Ovary (tissue), 7 donors: ENCODE measurements at regions not wholly inside any gene's neighbourhood (a gene's known extent, or its start where the extent isn't known, plus 50 kb on each side); places are given as distances from the start of the nearest gene placed in this dataset.

Experiments
- DNase-seq, 5 donors: peaks; one replicate each; pipeline ENCODE4 v3.0.0-alpha.2; 2019 to 2020
- H3K27ac ChIP-seq, 2 donors: fragments of 200-600 bp; one replicate each; pipeline versions ENCODE4 v1.5.1 to v1.8.0; 2019 to 2022
- H3K27me3 ChIP-seq: fragments of 200-600 bp; one replicate; pipeline ENCODE4 v1.8.0; 2022
- H3K36me3 ChIP-seq: fragments of 200-600 bp; sonication (generic); one replicate; pipeline ENCODE4 v1.5.1; 2019
- H3K4me1 ChIP-seq: one replicate; pipeline ENCODE4 v1.8.1; 2013; ENCODE audit warnings: mild to moderate bottlenecking, moderate library complexity; ENCODE audit not compliant: insufficient read depth
- H3K4me3 ChIP-seq: fragments of 200-600 bp; sonication (generic); one replicate; pipeline ENCODE4 v1.5.1; 2017
- H3K9me3 ChIP-seq, 2 donors: fragments of 200-600 bp in 1 of 2; sonication (generic) in 1 of 2; one replicate each; pipeline versions ENCODE4 v1.5.1 to v1.8.1; 2013 to 2019; ENCODE audit warnings: mild to moderate bottlenecking in 1 of 2, moderate library complexity in 1 of 2
- CTCF ChIP-seq, 3 donors: fragments of 450-650 bp in 2 of 3; fragments of 200-600 bp in 1 of 3; IDR thresholded peaks; one replicate each; pipeline versions ENCODE4 v1.5.1 to v1.8.0; 2016 to 2022; ENCODE audit warnings: antibody characterized with exemption in 3 of 3, mild to moderate bottlenecking in 1 of 3
- EP300 ChIP-seq: sonication (generic); formaldehyde crosslinking; IDR thresholded peaks from one replicate; pipeline ENCODE4 v1.6.1; 2017; ENCODE audit warnings: antibody characterized with exemption
- POLR2A ChIP-seq: fragments of 450-650 bp; IDR thresholded peaks from one replicate; pipeline ENCODE4 v1.6.1; 2017; ENCODE audit warnings: antibody characterized with exemption, mild to moderate bottlenecking, moderate library complexity
- WGBS, 3 donors: extraction: QIAGEN DNeasy Blood & Tissue Kit in 1 of 3; methylation state at CpG; one replicate each; pipeline versions ENCODE4 v1.1.5 to v1.1.7; 2013 to 2017; 5-methylcytosine and 5-hydroxymethylcytosine counted together
- intact Hi-C, 4 donors: fragments of 100-400 bp; cut with DNase I; formaldehyde crosslinking; loops; one replicate each; pipeline versions ENCODE4 v1.11.0 to v1.15.1; 2022 to 2023
- donor health status: DM: no; HTN: no; CAD: no; lungs with moderate emphysema.
- donor health status: DM: no; HTN: no; CAD: no.
- donor health status: Bipolar disorder and iron deficiency.
- donor health status: DM: no; HTN: no; CAD: no.
- donor health status: DM: yes; HTN: yes; CAD: no.

DNA sequence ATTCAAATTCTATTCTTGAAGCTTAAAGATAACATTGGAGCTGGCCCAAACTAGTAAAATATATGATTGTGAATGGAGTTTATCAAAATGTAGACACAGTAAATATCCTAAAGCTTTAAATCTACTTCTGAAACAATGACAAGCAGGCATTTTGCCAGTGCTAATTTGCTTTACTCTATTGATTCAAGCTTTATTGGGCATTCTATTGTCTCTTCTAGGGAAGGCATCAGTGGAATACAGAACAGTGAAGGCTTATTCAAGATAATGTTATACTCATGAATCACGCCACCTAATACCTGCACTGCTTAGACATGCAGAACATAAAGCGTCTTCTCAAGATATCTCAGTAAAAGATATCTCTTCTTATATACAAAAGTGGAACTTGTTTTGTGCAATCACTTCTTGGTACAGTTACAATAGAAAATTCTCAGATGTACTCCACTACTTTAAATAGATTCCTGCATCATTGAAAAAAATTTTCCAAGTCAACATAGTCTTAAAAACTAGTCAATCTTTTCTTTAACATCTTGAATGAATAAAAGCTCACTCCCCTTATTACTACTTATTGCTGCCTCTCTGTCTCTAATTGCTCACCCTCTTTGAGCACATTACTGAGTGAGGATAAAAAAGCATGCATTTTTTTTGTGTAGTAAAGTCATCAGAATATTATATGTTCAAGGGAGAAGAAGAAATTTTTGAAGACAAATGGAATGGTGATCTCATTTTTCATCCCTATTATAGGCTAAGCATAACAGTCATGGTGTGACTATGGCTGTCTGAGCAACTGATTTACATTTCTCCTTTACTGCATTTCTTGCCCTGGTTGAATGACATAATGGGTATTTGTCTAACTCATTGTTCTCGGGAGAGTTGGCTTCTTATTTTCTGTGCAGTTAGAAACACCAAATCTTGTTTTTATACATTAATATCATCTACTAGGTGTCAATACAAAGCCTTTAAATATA lies 98.0 kb upstream of the E2F7 start:
- DNase-seq = no peak
- Histone ChIP-seq H3K27me3 (no peaks in the 10 kb centered on the region), H3K4me3 (no peak overlapping the region), H3K9me3 (no peaks in the 10 kb centered on the region), H3K36me3 (no peaks in the 10 kb centered on the region), H3K27ac (no peak overlapping the region), H3K4me1 (no peaks in the 10 kb centered on the region)
- WGBS, 3 donors = 89 to 94% (median 91%) methylated on average over 3 of the region's 3 CpGs
- intact Hi-C loops = no loop called here
- no peak for TF ChIP-seq EP300
- TF ChIP-seq POLR2A = no peak
- no peak for TF ChIP-seq CTCF (IDR thresholded peaks at IDR 0.05)

DNA sequence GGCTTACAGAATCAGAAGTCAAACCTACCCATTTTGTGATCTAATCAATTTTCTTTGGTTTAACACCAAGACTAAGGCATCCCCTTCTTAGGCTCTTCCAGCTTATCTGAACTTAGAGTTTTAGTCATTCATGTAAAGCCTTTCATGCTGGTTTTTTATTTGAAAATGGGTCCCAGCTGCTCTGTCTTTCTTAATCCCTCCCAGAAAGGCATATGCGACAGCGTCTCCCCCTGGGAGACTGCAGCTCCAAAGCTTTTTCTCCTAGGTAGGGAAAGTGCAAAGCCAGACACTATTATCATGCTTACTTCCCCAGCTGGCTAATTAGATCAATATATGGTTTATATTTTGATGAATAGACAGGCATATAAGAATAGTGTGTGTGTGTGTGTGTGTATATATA lies 96.6 kb upstream of the E2F7 start:
- Histone ChIP-seq H3K27me3 (no peaks in the 10 kb centered on the region), H3K4me1 (no peaks in the 10 kb centered on the region), H3K27ac (no peak overlapping the region), H3K36me3 (no peaks in the 10 kb centered on the region), H3K9me3 (no peaks in the 10 kb centered on the region), H3K4me3 (no peak overlapping the region)
- intact Hi-C loops = no loop called here
- no peak for TF ChIP-seq CTCF (IDR thresholded peaks at IDR 0.05)
- TF ChIP-seq POLR2A = no peak
- no peak for TF ChIP-seq EP300
- 54 to 55% (median 54%) methylated on average over 2 of the region's 2 CpGs for WGBS, 3 donors
- no peak for DNase-seq

DNA sequence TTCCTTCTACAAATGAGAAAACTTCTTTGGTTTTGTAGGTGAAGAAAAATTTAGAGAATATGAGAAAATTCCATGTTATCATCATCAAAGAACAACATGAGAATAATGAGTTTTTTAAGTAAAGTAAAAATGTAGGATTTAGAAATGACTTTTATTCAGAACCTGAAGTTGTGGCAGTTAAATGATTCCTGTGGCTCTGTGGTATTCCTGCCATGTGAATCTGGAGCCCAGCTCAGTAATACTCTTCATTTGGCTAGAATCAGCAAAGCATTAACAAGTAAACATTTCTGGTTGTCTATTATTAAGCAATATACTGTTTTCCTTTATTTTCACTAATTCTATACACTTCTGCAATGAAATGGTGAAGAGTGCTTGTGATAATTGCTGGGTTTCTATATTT lies 95.6 kb upstream of the E2F7 start:
- TF ChIP-seq EP300 (no peak), CTCF (IDR thresholded peaks at IDR 0.05) (no peak), POLR2A (no peak)
- no peak overlapping the region for H3K4me3 ChIP-seq
- H3K27me3 ChIP-seq = no peaks in the 10 kb centered on the region

GRCh38 chr12:77153706-77154105 lies 88.3 kb upstream of the E2F7 start:
- no peak for TF ChIP-seq POLR2A
- no peak for TF ChIP-seq CTCF (IDR thresholded peaks at IDR 0.05)
- no peak for TF ChIP-seq EP300
- DNase-seq = no peak
- Histone ChIP-seq H3K27ac (no peak overlapping the region), H3K36me3 (no peaks in the 10 kb centered on the region), H3K4me1 (no peaks in the 10 kb centered on the region), H3K27me3 (no peaks in the 10 kb centered on the region), H3K4me3 (no peak overlapping the region), H3K9me3 (no peaks in the 10 kb centered on the region)
- intact Hi-C loops = loop anchor here in 3 of 4 donors (5.0 to 10.0 kb wide), 5 partner anchors 169 to 774 kb away; no protein-coding TSS in a partner anchor
- WGBS, 3 donors = 91 to 94% (median 91%) methylated on average over 3 of the region's 3 CpGs

More for the DNA sequence above, 95.6 kb upstream of the E2F7 start:
- no peaks in the 10 kb centered on the region for H3K36me3 ChIP-seq
- intact Hi-C loops = no loop called here
- no peaks in the 10 kb centered on the region for H3K4me1 ChIP-seq
- H3K9me3 ChIP-seq = no peaks in the 10 kb centered on the region
- no peak for DNase-seq
- no peak overlapping the region for H3K27ac ChIP-seq
